H1 (cell line): ENCODE measurements at regions not wholly inside any gene's neighbourhood (a gene's known extent, or its start where the extent isn't known, plus 50 kb on each side); places are given as distances from the start of the nearest gene placed in this dataset.

Source experiments
- CTCF ChIA-PET: fragments of 300-600 bp; sonication (Branson Sonifier 250); formaldehyde crosslinking; loops from one replicate; lab custom pipeline; 2021; ENCODE audit not compliant: partially characterized antibody; lab: Charles Lee
- POLR2A ChIA-PET: fragments of 300-600 bp; sonication (Branson Sonifier 250); formaldehyde crosslinking; loops from one replicate; lab custom pipeline; 2021; ENCODE audit warnings: inconsistent platforms; ENCODE audit not compliant: partially characterized antibody; lab: Charles Lee
- DNase-seq, 2 experiments: peaks; one replicate each; pipeline versions ENCODE4 v3.0.0 to v3.0.0-alpha.2; 2010 to 2022; ENCODE audit warnings: low spot score in 2 of 2, low read depth in 1 of 2, mixed read lengths in 1 of 2
- FAIRE-seq: peaks from 2 replicates; lab custom pipeline; 2011; peaks lifted over from hg19 to GRCh38; lab: Jason Lieb, UNC
- H2AFZ ChIP-seq: 2 replicates; pipeline ENCODE4 v1.8.1; 2012; ENCODE audit warnings: low read length, inconsistent platforms
- H2AK5ac ChIP-seq: 2 replicates; pipeline ENCODE4 v1.6.1; 2013; ENCODE audit warnings: low read depth, low read length
- H2BK120ac ChIP-seq: replicated peaks from 2 replicates; pipeline ENCODE3; 2013; ENCODE audit warnings: low read depth, low read length, inconsistent platforms
- H2BK12ac ChIP-seq: 2 replicates; pipeline ENCODE4 v1.6.1; 2013; ENCODE audit warnings: low read depth, low read length
- H2BK15ac ChIP-seq: 2 replicates; pipeline ENCODE4 v1.6.1; 2013; ENCODE audit warnings: low read length
- H2BK20ac ChIP-seq: 2 replicates; pipeline ENCODE4 v1.6.1; 2013; ENCODE audit warnings: low read length
- H2BK5ac ChIP-seq: 2 replicates; pipeline ENCODE4 v1.6.1; 2013; ENCODE audit warnings: low read depth, low read length
- H3K14ac ChIP-seq: 2 replicates; pipeline ENCODE4 v1.6.1; 2013; ENCODE audit warnings: inconsistent platforms; ENCODE audit not compliant: insufficient read length
- H3K18ac ChIP-seq: 2 replicates; pipeline ENCODE4 v1.6.1; 2013; ENCODE audit warnings: low read length; ENCODE audit errors: extremely low read depth
- H3K23ac ChIP-seq: 2 replicates; pipeline ENCODE4 v1.6.1; 2013; ENCODE audit warnings: inconsistent platforms; ENCODE audit not compliant: insufficient read length
- H3K23me2 ChIP-seq: 2 replicates; pipeline ENCODE4 v1.6.1; 2013; ENCODE audit warnings: low read depth, low read length
- H3K27ac ChIP-seq: 2 replicates; pipeline ENCODE4 v1.6.1; 2011; ENCODE audit warnings: low read depth, low read length, inconsistent platforms
- H3K27me3 ChIP-seq, 4 experiments: replicated peaks in 1 of 4; 1 replicate in 1 of 4; 2 replicates in 3 of 4; pipeline versions ENCODE4 v1.6.1 to v1.8.1; 2011 to 2013; ENCODE audit warnings: low read length in 3 of 4, mild to moderate bottlenecking in 3 of 4, inconsistent platforms in 2 of 4, mixed read lengths in 2 of 4, moderate library complexity in 1 of 4; ENCODE audit not compliant: control insufficient read depth in 3 of 4, insufficient read depth in 3 of 4; ENCODE audit errors: extremely low read depth in 1 of 4
- H3K36me3 ChIP-seq, 4 experiments: 2 replicates each; pipeline versions ENCODE4 v1.6.1 to v1.8.1; 2011 to 2013; ENCODE audit warnings: mild to moderate bottlenecking in 4 of 4, low read length in 3 of 4, moderate library complexity in 2 of 4, control low read depth in 1 of 4, inconsistent platforms in 1 of 4; ENCODE audit not compliant: insufficient read depth in 4 of 4, control insufficient read depth in 2 of 4
- H3K4ac ChIP-seq: replicated peaks from 2 replicates; pipeline ENCODE3; 2013; ENCODE audit warnings: low read length, low read depth, mixed read lengths, inconsistent platforms; ENCODE audit not compliant: insufficient read length
- H3K4me1 ChIP-seq, 4 experiments: replicated peaks in 1 of 4; 1 replicate in 1 of 4; 2 replicates in 3 of 4; pipeline versions ENCODE4 v1.6.1 to v1.8.1; 2011 to 2013; ENCODE audit warnings: low read length in 3 of 4, inconsistent platforms in 2 of 4, mixed read lengths in 1 of 4; ENCODE audit not compliant: insufficient read depth in 4 of 4, control insufficient read depth in 3 of 4
- H3K4me2 ChIP-seq, 2 experiments: 2 replicates each; pipeline versions ENCODE4 v1.6.1 to v1.8.1; 2011 to 2013; ENCODE audit warnings: low read depth in 2 of 2, low read length in 2 of 2, control low read depth in 1 of 2, inconsistent platforms in 1 of 2, mild to moderate bottlenecking in 1 of 2; ENCODE audit not compliant: insufficient read depth in 1 of 2
- H3K4me3 ChIP-seq, 4 experiments: fragments of 200-600, 300-600 bp in 1 of 4; sonication (generic), shearing (Covaris generic), sonication (Bioruptor Twin) in 1 of 4; 2 replicates each; pipeline versions ENCODE4 v1.5.1 to v1.8.1; 2011 to 2016; ENCODE audit warnings: low read length in 4 of 4, low read depth in 3 of 4, control low read depth in 2 of 4, inconsistent platforms in 2 of 4, mild to moderate bottlenecking in 2 of 4, mixed read lengths in 1 of 4, moderate library complexity in 1 of 4; ENCODE audit not compliant: insufficient read depth in 2 of 4; ENCODE audit errors: extremely low read depth in 1 of 4
- H3K56ac ChIP-seq: replicated peaks from 2 replicates; pipeline ENCODE3; 2013; ENCODE audit warnings: low read depth, mild to moderate bottlenecking, mixed read lengths, low read length, inconsistent platforms; ENCODE audit not compliant: insufficient read length
- H3K79me1 ChIP-seq: 2 replicates; pipeline ENCODE4 v1.6.1; 2013; ENCODE audit warnings: low read depth, low read length, control low read depth
- H3K79me2 ChIP-seq, 2 experiments: 2 replicates each; pipeline versions ENCODE4 v1.6.1 to v1.8.1; 2012 to 2013; ENCODE audit warnings: low read length in 2 of 2, mild to moderate bottlenecking in 2 of 2, inconsistent platforms in 1 of 2; ENCODE audit not compliant: insufficient read depth in 2 of 2, control insufficient read depth in 1 of 2
- H3K9ac ChIP-seq, 4 experiments: replicated peaks in 1 of 4; 1 replicate in 1 of 4; 2 replicates in 3 of 4; pipeline versions ENCODE4 v1.6.1 to v1.8.1; 2011 to 2013; ENCODE audit warnings: low read depth in 3 of 4, low read length in 3 of 4, control low read depth in 2 of 4, mild to moderate bottlenecking in 2 of 4, moderate library complexity in 2 of 4, inconsistent platforms in 1 of 4; ENCODE audit errors: extremely low read depth in 1 of 4
- H3K9me3 ChIP-seq, 2 experiments: 2 replicates each; pipeline versions ENCODE4 v1.6.1 to v1.8.1; 2012 to 2013; ENCODE audit warnings: mild to moderate bottlenecking in 2 of 2, moderate library complexity in 2 of 2, control low read depth in 1 of 2, inconsistent platforms in 1 of 2, low read depth in 1 of 2, low read length in 1 of 2, mixed read lengths in 1 of 2; ENCODE audit not compliant: insufficient read depth in 2 of 2
- H4K20me1 ChIP-seq, 2 experiments: replicated peaks in 1 of 2; 2 replicates each; pipeline versions ENCODE3 to v1.8.1; 2011 to 2013; ENCODE audit warnings: inconsistent platforms in 2 of 2, low read length in 2 of 2, mild to moderate bottlenecking in 1 of 2; ENCODE audit not compliant: insufficient read depth in 2 of 2, control insufficient read depth in 1 of 2
- H4K5ac ChIP-seq: 2 replicates; pipeline ENCODE4 v1.6.1; 2013; ENCODE audit warnings: low read length, low read depth, mixed read lengths, inconsistent platforms; ENCODE audit not compliant: insufficient read length
- H4K8ac ChIP-seq: 2 replicates; pipeline ENCODE4 v1.8.0; 2013; ENCODE audit warnings: mild to moderate bottlenecking, moderate library complexity, low read length, inconsistent platforms; ENCODE audit not compliant: insufficient read depth; ENCODE audit errors: extremely low read depth
- H4K91ac ChIP-seq: replicated peaks from 2 replicates; pipeline ENCODE3; 2013; ENCODE audit warnings: low read length, mixed read lengths, inconsistent platforms; ENCODE audit not compliant: insufficient read length
- CTCF ChIP-seq, 3 experiments: IDR thresholded peaks; 1 replicate in 2 of 3; 2 replicates in 1 of 3; pipeline versions ENCODE4 v1.5.1 to v1.6.1; 2011; ENCODE audit warnings: low read length in 3 of 3, mild to moderate bottlenecking in 3 of 3, inconsistent platforms in 2 of 3, low read depth in 1 of 3, moderate library complexity in 1 of 3; ENCODE audit not compliant: insufficient read depth in 1 of 3; ENCODE audit errors: control extremely low read depth in 1 of 3
- RAD21 ChIP-seq, 2 experiments: IDR thresholded peaks in 1 of 2; conservative IDR thresholded peaks in 1 of 2; 2 replicates each; pipeline ENCODE4 v1.6.1; 2011; ENCODE audit warnings: low read depth in 2 of 2, low read length in 2 of 2, improper control_type of control experiment in 1 of 2, inconsistent platforms in 1 of 2, mild to moderate bottlenecking in 1 of 2, moderate library complexity in 1 of 2
- TAF7 ChIP-seq: optimal IDR thresholded peaks from 2 replicates; pipeline ENCODE3; 2011; ENCODE audit warnings: low read depth, mild to moderate bottlenecking, inconsistent platforms, low read length, moderate library complexity, borderline replicate concordance
- WGBS, 2 experiments: shearing (Covaris generic) in 1 of 2; methylation state at CpG; one replicate each; pipeline versions ENCODE4 v1.1.6 to v1.1.7; 2013 to 2015; ENCODE audit warnings: low lambda C conversion rate in 2 of 2, mixed read lengths in 2 of 2, inconsistent platforms in 1 of 2, low coverage in 1 of 2, missing lambda C conversion rate in 1 of 2; ENCODE audit not compliant: insufficient replicate concordance in 2 of 2, insufficient coverage in 1 of 2, insufficient read length in 1 of 2; ENCODE audit errors: extremely low coverage in 1 of 2, missing lambda C conversion rate in 1 of 2; 5-methylcytosine and 5-hydroxymethylcytosine counted together

DNA sequence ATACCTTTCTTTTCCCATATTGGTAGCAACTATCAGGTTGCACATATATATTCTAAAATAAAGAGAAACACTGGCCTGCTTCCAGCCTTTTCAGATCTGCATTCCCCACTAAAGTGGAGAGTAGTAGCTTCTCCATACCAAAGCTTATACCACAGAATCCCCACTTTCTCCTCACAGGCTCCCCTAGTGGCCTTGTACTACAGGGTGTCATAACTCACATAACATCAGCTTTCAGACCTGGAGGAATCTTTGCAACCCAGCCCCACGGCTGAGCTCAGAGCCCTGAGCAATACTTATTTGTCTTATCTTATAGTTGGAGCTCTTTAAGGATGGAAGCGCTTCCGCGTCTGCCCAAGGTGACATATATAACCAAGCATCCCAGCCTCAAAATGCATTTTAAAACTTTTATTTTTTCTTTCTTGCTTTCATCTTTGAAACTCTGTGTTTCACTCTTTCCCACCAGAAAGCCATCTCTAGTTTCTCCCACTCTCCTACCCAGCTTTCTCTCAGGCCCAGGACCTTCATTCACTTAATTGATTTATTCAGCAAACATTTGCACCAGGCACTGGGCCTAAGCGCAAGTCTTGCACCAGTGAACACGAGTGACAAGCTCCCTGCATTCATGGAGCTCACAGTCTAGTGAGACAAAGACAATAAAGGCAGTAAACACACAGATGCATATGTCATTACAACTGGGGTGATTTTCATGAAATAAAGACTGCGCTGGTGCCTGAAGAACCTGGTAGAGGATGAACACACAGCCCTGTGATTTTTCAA, 254.7 kb downstream of the IPO8 start:
- no peak overlapping the region for H4K8ac ChIP-seq
- ChIA-PET CTCF (interaction anchor here (0.5 to 3.0 kb wide), 14 partner anchors 14 to 952 kb away, joined by 3 to 37 read pairs (median 3); no protein-coding TSS in a partner anchor), POLR2A (no interaction called here)
- H3K36me3 ChIP-seq, result no peaks in the 10 kb centered on the region
- H2BK120ac ChIP-seq, result no peak overlapping the region
- H3K18ac ChIP-seq, result no peak overlapping the region
- H3K23ac ChIP-seq, result no peak overlapping the region
- H2BK20ac ChIP-seq, result no peak overlapping the region
- H3K27ac ChIP-seq, result no peak overlapping the region
- H2BK15ac ChIP-seq, result no peak overlapping the region
- H3K4me1 ChIP-seq, result no peaks in the 10 kb centered on the region
- no peaks in the 10 kb centered on the region for H3K27me3 ChIP-seq
- H3K4me3 ChIP-seq, result no peak overlapping the region
- no peak overlapping the region for H4K5ac ChIP-seq
- no peak overlapping the region for H2BK5ac ChIP-seq
- no peaks in the 10 kb centered on the region for H4K20me1 ChIP-seq
- no peak overlapping the region for H4K91ac ChIP-seq
- no peaks in the 10 kb centered on the region for H3K79me2 ChIP-seq
- DNase-seq, result no peak
- no peak overlapping the region for H2BK12ac ChIP-seq
- no peak overlapping the region for H3K9ac ChIP-seq
- H3K14ac ChIP-seq, result no peak overlapping the region
- TF ChIP-seq TAF7 (no peak), RAD21 (IDR thresholded peaks at IDR 0.05 in 1 of 2, conservative IDR thresholded peaks at IDR 0.05 in 1 of 2; ENCODE audit: low read depth in 2 of 2, low read length in 2 of 2) (peak; percentile 40 to 56; a peak in 3 of 4 replicates), CTCF (IDR thresholded peaks at IDR 0.05; ENCODE audit: control extremely low read depth in 1 of 3, insufficient read depth in 1 of 3, low read depth in 1 of 3, low read length in 3 of 3) (peak in 2 of 3 experiments; percentile 44 to 66; a peak in 2 of 4 replicates)
- FAIRE-seq, result peak; percentile 73
- H3K23me2 ChIP-seq, result no peaks in the 10 kb centered on the region
- 0 out of 2 replicates have a peak overlapping the region, but pooled peaks have one; percentile 0 for H2AFZ ChIP-seq
- WGBS, 2 experiments, result 86% methylated on average over 7 of the region's 7 CpGs; no CpG with 5 or more reads in 1 of the 2 experiments
- H2AK5ac ChIP-seq, result no peak overlapping the region
- H3K9me3 ChIP-seq, result no peaks in the 10 kb centered on the region
- no peaks in the 10 kb centered on the region for H3K79me1 ChIP-seq
- H3K56ac ChIP-seq, result no peak overlapping the region
- H3K4ac ChIP-seq, result no peak overlapping the region
- H3K4me2 ChIP-seq, result no peak overlapping the region
